Right renal pelvis (tissue), 4 donors: ENCODE measurements at regions not wholly inside any gene's neighbourhood (a gene's known extent, or its start where the extent isn't known, plus 50 kb on each side); places are given as distances from the start of the nearest gene placed in this dataset.

Experiments
- DNase-seq, 4 donors: peaks; one replicate each; pipeline ENCODE4 v3.0.0-alpha.2; 2013; ENCODE audit warnings: low read depth in 4 of 4, low spot score in 3 of 4, missing footprints in 1 of 4

GRCh38 chr5:141800617-141801016, 77.6 kb downstream of the PCDH1 start:
- DNase-seq = no peak

DNA sequence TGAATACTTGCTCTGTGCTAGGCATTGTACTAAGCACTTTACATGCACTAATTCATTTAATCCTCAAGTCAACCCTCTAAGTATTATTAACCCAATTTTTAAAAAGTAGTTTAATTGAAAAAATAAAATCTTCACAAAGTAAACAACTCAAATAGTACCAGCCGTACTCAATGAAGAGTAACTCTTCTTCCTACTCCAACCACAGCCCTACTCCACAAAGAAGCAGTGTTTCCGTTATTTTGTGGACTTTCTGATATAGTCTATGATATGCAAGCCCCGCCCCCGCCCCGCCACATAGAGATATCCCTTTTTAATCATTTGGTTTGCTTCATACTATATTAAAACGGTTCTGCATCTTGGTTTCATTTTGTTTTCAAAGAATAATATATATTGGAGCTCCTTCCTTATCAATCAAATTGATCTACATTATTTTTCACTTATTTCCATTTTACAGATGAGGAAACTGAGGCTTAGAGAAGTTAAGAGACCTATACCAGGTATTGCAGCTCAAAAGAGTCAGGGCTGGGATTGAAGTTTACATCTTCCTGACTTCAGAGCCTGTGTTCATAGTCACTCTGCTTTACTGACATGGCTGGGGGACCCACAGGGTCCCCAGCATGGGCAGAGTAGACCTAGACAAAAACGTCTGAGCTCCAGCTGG, 78.6 kb downstream of the PCDH1 start:
- DNase-seq = no peak

- DNase-seq = no peak
Observed at GRCh38 chr5:141797425-141797824, 80.8 kb downstream of the PCDH1 start.

- no peak for DNase-seq
Observed at GRCh38 chr5:141795421-141795820, 82.8 kb downstream of the PCDH1 start.

GRCh38 chr5:141793881-141794280, 84.3 kb downstream of the PCDH1 start:
- DNase-seq = no peak

GRCh38 chr5:141793403-141793802, 84.8 kb downstream of the PCDH1 start:
- DNase-seq = no peak

DNA sequence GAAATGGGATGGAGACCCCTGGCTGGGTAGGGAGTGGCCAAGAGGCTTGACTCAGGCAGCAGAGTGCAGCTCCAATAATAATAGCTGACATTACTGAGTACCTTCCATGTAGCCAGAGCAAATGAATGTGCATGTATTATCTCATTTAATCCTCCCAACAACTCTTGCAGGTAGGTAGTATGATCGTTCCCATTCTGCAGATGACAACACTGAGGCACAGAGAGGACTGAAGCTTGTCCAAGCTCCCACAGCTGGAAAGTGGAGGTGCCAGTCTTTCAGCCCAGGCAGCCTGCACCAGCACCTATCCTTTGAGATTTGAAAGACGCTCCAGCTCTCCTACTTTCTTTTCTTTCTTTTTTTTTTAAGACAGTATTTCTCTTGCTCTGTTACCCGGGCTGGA, 87.6 kb downstream of the PCDH1 start:
- no peak for DNase-seq

DNA sequence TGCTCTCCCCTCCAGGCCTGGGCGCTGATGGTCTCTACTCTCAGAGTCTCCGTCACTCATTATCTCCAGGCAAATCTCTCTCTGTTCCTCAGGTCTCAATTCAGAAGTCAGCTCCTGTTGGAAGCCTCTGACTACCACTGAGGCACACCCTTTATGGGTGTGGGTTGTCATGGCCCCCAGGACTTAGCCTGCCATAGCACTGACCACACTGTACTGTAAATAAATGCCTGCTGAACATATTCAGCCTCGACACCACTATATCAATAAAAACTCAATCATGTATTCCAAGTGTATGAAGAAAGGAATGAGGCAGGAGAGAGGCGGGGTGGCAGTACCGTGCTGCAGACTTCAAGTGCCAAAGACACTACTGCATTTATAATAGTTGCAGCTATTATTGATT, 88.9 kb downstream of the PCDH1 start:
- DNase-seq = no peak

DNA sequence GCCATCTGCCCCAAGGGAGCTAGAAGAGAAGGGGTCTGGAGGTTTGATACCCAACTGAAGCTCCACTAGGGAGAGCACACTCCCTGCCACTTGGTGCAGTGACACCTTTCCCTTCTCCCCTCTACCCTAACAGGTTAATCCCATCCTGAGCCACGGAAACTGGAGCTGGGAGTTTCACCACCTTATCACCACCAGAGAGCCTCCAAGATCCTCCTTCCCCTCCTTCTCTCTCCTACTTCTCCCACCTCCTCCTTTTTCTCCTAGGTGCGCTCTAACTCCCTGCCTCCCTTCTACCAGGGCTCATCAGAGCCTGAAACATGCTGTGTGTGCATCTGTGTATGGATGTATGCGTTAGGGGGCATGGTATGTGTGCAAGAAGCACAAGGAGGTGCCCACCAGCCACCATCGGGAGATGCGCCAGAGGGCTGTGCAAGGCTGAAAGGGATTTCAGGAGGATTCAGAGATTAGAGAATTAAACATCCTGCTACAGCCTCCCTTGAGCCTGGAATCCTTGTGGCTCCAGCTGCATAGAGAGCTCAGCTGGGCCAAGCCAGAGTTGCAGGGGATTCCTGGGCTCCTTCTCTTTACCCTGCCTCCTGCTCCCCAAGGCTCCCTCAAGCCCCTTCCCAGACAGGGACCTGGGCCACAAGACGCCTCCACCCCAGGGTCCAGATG, 89.8 kb downstream of the PCDH1 start:
- DNase-seq = no peak

- DNase-seq = no peak
Observed at GRCh38 chr5:141787376-141787775, 90.8 kb downstream of the PCDH1 start.

DNA sequence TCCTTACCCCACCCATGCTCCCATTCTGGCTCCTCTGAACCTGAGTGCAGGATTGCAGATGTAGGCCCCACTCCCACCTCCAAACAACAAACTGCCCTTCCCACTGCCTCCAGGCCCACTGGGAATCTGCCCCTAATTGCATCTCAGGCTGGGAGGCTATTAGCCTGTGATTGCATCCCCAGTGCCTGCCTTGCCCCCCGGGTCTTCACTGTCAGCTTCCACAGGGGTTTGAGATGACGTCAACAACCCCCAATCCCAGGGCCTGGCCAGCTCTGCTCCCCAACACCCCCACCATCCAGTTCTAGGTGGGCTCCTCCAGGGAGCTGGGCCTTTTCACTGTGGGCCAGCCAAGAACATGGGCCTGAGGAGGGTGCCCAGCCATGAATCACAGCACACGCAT, 91.5 kb downstream of the PCDH1 start:
- no peak for DNase-seq

DNA sequence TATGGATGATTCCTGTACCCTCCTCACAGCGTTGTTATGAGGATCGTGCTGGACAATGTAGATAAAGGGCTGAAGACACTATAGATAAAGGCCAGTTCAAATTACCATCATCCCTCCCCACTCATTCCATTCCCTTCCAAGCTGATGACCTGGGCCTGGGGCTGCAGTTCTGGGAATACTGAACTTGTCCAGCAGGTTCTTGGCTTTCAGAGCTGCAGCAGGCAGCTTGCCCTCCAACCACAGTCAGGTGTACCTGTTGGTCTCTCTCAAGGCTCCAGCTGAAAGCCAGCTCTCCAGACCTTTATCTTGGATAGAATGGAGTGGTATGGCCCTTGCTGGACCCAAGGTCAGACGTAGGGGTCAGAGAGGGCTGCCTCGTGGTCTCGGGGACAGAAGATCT, 92.5 kb downstream of the PCDH1 start:
- no peak for DNase-seq

- no peak for DNase-seq
Observed at GRCh38 chr5:141785135-141785534, 93.1 kb downstream of the PCDH1 start.

DNA sequence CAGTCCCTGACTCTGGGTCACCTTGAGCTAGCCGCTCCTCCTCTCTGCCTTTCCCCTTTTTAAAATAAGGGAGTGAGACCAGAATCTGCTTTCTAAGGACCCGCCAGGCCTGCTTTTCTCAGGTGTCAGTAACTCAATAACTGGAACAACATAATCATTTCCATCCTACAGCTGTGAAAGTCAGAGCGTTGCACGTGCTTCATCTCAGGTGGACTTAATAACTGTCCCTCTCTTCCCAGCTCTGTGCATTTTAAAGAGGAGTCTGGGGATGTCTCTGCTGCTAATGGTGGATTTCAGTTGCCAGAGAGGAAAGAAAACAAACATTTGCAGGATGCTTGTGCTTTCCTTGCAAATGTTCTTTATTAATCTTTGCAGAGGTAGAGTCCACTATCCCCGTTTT, 93.7 kb downstream of the PCDH1 start:
- DNase-seq = no peak

DNA sequence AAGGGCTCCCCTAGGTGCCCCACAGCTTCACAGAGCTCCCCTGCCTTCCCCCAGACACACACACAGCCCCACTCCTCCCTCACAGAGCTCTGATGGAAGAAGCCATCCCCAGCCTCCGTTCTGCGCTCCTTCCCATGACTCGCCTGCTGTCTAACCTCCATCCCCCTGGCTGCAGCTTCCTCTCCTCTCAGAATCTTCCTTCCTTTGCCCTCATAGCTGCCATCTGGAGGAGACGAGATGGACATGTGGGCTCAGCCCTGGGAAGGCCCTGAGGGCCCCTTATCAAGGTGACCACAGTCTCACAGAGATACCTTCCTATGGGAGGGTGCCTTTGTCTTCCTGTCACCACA, 94.3 kb downstream of the PCDH1 start:
- DNase-seq = no peak

GRCh38 chr5:141783005-141783946, 94.9 kb downstream of the PCDH1 start:
- no peak for DNase-seq

GRCh38 chr5:141781910-141782309, 96.3 kb downstream of the PCDH1 start:
- no peak for DNase-seq

DNA sequence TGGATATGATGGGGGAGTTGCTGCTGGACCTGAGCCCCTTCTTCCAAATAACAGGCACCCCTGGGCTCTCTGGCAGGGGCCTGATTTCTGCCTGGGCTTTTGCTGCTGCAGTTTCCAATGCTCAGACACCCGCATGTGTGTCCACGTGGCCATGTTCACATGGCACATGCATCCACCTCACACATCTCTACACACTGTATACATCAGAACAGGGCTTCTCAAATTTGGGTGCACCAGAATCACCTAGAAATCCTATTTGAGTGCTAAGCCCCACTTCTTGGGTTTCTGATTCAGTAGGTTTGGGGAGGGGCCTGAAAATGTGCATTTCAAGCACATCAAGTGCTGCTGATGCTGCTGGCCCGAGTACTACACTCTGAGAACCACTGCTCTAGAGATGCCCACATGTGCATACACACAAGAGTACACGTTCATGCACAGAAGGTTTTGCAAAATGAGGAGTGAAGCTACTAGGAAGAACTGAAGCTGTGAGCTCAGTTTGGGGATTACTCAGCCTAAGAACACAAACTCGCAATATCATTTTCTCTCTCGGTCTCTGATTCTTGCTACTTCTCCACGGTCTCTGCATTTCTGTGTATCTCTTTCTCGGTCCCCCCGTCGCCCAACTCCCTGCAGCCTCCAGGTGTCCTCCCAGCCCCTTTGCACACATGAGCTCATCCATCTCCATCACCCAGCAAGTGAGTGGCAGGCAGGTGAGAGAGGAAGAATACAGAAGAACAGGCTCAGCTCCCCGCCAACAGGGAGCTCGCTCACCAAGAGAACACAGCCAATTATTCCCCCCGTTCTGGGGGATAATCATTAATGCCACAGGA, 97.0 kb downstream of the PCDH1 start:
- DNase-seq = no peak

DNA sequence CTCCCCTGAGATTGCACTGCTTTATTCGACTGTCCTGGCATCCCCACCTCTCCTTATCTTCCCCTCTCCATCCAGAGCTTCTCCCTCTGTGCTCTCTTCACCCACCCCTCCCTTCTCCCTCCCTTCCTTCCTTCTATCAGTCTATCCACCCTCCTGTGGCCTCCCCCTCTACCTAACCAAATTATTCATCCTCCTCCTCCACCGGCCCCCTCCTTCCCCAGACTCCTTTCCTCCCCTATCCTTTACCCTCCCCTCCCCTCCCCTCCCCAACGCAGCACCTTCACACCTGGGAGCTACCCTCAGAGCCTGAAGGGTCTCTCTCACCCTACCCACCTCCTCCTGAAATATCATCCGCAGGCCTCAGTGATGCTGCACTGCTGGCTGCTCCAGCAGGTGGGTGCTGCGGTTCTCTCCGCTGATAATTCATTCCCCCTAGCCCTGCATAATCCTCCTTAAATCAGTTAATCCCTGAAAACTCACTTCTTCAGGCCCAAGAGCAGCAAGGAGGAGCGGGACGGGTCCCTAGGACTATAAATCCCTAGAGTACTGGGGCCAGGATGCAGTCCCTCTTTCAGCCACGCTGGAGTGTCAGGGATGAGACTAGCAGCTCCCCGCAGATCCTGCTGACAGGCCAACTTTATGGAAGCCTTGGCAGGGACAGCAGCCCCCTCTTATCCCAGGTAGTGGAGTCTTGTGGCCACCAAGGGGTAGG, 97.8 kb downstream of the PCDH1 start:
- DNase-seq = no peak

DNA sequence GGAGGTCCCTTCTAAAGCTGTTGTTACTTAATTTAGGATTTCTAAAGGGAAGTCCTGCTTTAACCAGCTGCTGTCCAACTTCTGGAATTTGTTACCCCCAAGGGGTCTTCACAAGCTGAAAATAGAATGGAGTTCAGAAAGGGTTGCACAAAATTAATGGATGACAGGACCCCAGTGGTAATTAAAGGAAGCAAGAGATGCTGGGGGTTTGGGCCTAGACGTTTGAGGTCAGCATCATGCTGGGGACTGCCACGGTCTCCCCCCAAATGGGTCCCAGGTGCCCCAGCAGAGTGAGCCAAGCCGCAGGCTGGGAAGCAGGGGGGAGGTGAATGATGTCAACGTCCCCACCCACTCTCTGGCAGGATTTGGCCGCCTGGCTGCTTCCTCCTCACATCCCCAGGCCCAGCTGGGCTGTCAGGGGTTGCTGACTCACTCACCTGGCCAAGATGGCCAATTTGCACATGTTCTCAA, 97.5 kb upstream of the ARAP3 start:
- DNase-seq = peak in 3 of 4 donors; percentile 20 to 67 (median 55)
